Heart right ventricle (tissue), 16 donors: ENCODE measurements at regions not wholly inside any gene's neighbourhood (a gene's known extent, or its start where the extent isn't known, plus 50 kb on each side); places are given as distances from the start of the nearest gene placed in this dataset.

Experiments
- ATAC-seq, 8 donors: fragments of 200-7000 bp; cut with Tn5 transposase; one replicate each; pipeline ENCODE4 v1.9.1; 2020; ENCODE audit warnings: mild to moderate bottlenecking in 8 of 8, moderate library complexity in 8 of 8, moderate number of reproducible peaks in 1 of 8
- DNase-seq, 2 donors: peaks; one replicate each; pipeline ENCODE4 v3.0.0-alpha.2; 2020
- H3K27ac ChIP-seq, 10 donors: fragments of 200-600 bp; sonication (generic) in 2 of 10; one replicate each; pipeline versions ENCODE4 v1.5.0 to v1.8.0; 2020 to 2022; ENCODE audit warnings: mild to moderate bottlenecking in 3 of 10
- H3K27me3 ChIP-seq, 7 donors: fragments of 200-600 bp; one replicate each; pipeline ENCODE4 v1.8.0; 2021 to 2022; ENCODE audit warnings: mild to moderate bottlenecking in 2 of 7
- H3K36me3 ChIP-seq, 9 donors: fragments of 200-600 bp; sonication (generic) in 1 of 9; one replicate each; pipeline versions ENCODE4 v1.5.0 to v1.8.0; 2020 to 2022; ENCODE audit warnings: mild to moderate bottlenecking in 2 of 9
- H3K4me1 ChIP-seq, 9 donors: fragments of 200-600 bp; sonication (generic) in 1 of 9; one replicate each; pipeline versions ENCODE4 v1.5.0 to v1.8.0; 2020 to 2022; ENCODE audit warnings: mild to moderate bottlenecking in 4 of 9
- H3K4me3 ChIP-seq, 10 donors: fragments of 200-600 bp; sonication (generic) in 2 of 10; one replicate each; pipeline versions ENCODE4 v1.5.0 to v1.8.0; 2020 to 2022; ENCODE audit warnings: mild to moderate bottlenecking in 7 of 10, moderate library complexity in 2 of 10
- H3K9me3 ChIP-seq, 11 donors: fragments of 200-600 bp in 10 of 11; sonication (generic) in 2 of 11; one replicate each; pipeline versions ENCODE4 v1.5.0 to v1.8.0; 2013 to 2022; ENCODE audit warnings: mild to moderate bottlenecking in 2 of 11, control low read depth in 1 of 11, moderate library complexity in 1 of 11
- CTCF ChIP-seq, 9 donors: fragments of 200-600 bp; sonication (generic) in 2 of 9; IDR thresholded peaks; one replicate each; pipeline versions ENCODE4 v1.5.0 to v1.8.0; 2021 to 2022; ENCODE audit warnings: antibody characterized with exemption in 9 of 9, mild to moderate bottlenecking in 5 of 9, moderate library complexity in 1 of 9
- WGBS, 2 donors: extraction: QIAGEN DNeasy Blood & Tissue Kit; methylation state at CpG; one replicate each; pipeline ENCODE4 v1.1.7; 2013; ENCODE audit warnings: inconsistent platforms in 1 of 2; 5-methylcytosine and 5-hydroxymethylcytosine counted together
- intact Hi-C, 10 donors: fragments of 100-400 bp; cut with DNase I; formaldehyde crosslinking; loops; one replicate each; pipeline versions ENCODE4 v1.11.1 to v1.14.2; 2022
- donor health status: Arrhythmogenic right ventricular cardiomyopathy.
- donor health status: ischemic (EF 13 %, LVEDD 7.1; RV severe dilation, severe dysfunction).
- donor health status: healthy with polysubstance abuse.
- donor health status: DM: no; HTN: yes; CAD: no.
- donor health status: DM: no; HTN: no; CAD: no.
- donor health status: ischemic (EF 25% LVEDD 6.9; RV normal size, moderate dysfunction).
- donor health status: ischemic (EF 25% LVEDD 5.7; RV mildly dilated, moderate dysfunction).
- donor health status: healthy.
- donor health status: DM: yes; HTN: yes; CAD: no.
- donor health status: Ischemic cardiomyopathy.
- donor health status: ischemic (EF 35%, LVEDD 5.7; RV mildly dilated, moderate dysfunction).
- donor health status: nonischemic (EF 11% LVEDD 7.7; RV severe dilation, severe dysfunction).
- donor health status: DM: yes; HTN: yes; CAD: no.
- donor health status: PGD.
- donor health status: ischemic (EF 29% LVEDD 5.4; RV normal size, mild dysfunction).
- donor health status: nonischemic (EF 23%, LVEDD 6.1; RV moderate dilation, normal function).

DNA sequence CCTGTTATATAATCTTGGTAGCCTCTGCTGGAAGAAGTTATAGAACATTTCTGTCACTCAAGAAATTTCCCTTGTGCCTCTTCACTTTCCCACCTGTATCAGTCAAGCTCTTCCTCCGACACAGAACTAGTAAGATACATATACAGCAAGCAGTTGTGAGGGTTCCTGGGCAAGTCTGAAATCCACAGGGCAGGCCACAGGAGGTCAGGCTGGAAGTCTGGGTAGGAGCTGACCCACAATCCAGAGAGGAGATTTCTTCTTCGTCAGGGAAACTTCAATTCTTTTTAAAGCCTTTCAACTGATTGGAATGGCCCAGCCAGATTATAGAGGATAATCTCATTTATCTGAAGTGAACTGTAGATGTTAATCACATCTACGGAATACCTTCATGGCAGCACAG, 96.4 kb upstream of the FMN2 start:
- TF ChIP-seq CTCF (IDR thresholded peaks at IDR 0.05) = no peak
- DNase-seq = no peak
- WGBS, 2 donors = 70 to 73% methylated on average over 3 of the region's 3 CpGs
- H3K36me3 ChIP-seq = no peaks in the 10 kb centered on the region
- H3K4me3 ChIP-seq = no peak overlapping the region
- intact Hi-C loops = no loop called here
- H3K9me3 ChIP-seq = no peaks in the 10 kb centered on the region
- H3K27me3 ChIP-seq = peaks cover 10 to 85% (median 69%) of the 10 kb centered on the region in 7 donors
- ATAC-seq = no peak
- peaks cover 0 to 9% (median 2%) of the 10 kb centered on the region in 9 donors for H3K4me1 ChIP-seq
- no peak overlapping the region for H3K27ac ChIP-seq

DNA sequence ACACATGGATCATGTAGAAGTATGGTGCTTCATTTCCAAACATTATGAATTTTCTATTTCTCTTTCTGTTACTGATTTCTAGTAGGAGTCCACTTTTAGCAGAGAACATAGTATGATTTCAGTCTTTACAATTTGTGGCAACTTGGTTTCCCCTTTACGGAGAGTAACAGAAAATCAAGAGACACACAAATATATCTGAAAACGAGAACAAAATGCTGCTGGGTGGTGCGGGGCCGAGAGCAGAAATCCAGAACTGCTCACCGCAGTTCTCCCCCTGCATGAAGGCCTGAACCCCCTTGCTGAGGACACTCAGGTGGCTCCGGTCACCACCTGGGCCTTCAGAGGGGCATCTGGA, 94.5 kb upstream of the FMN2 start:
- peaks cover 10 to 93% (median 78%) of the 10 kb centered on the region in 7 donors for H3K27me3 ChIP-seq
- no peak for ATAC-seq
- no peak for DNase-seq
- no peak overlapping the region for H3K4me3 ChIP-seq
- H3K4me1 ChIP-seq = peaks cover 0 to 9% (median 2%) of the 10 kb centered on the region in 9 donors
- no peak overlapping the region for H3K27ac ChIP-seq
- no peaks in the 10 kb centered on the region for H3K9me3 ChIP-seq
- intact Hi-C loops = no loop called here
- no peak for TF ChIP-seq CTCF (IDR thresholded peaks at IDR 0.05)
- H3K36me3 ChIP-seq = no peaks in the 10 kb centered on the region
- 60 to 61% methylated on average over 6 of the region's 6 CpGs for WGBS, 2 donors

- H3K27me3 ChIP-seq = peaks cover 10 to 95% (median 81%) of the 10 kb centered on the region in 7 donors
- H3K4me1 ChIP-seq = peaks cover 0 to 9% (median 2%) of the 10 kb centered on the region in 9 donors
- no peaks in the 10 kb centered on the region for H3K36me3 ChIP-seq
- peak overlapping the region in 7 of 10 donors; percentile 1 to 33 (median 21) for H3K4me3 ChIP-seq
- DNase-seq (no peak), ATAC-seq (peak in 1 of 8 donors; percentile 33)
- intact Hi-C loops = no loop called here
- WGBS, 2 donors = 2 to 5% methylated on average over 81 to 104 of the region's 104 CpGs
- no peak overlapping the region for H3K27ac ChIP-seq
- H3K9me3 ChIP-seq = no peaks in the 10 kb centered on the region
- TF ChIP-seq CTCF (IDR thresholded peaks at IDR 0.05) = peak in 2 of 9 donors; percentile 16 to 23
Measured at GRCh38 chr1:239997515-239998311, 94.0 kb upstream of the FMN2 start.

- H3K4me3 ChIP-seq = peak overlapping the region in 4 of 10 donors; percentile 21 to 33 (median 28)
- 33 to 37% methylated on average over 3 of the region's 3 CpGs for WGBS, 2 donors
- intact Hi-C loops = no loop called here
- H3K4me1 ChIP-seq = peaks cover 0 to 9% (median 2%) of the 10 kb centered on the region in 9 donors
- no peak overlapping the region for H3K27ac ChIP-seq
- DNase-seq = no peak
- H3K36me3 ChIP-seq = no peaks in the 10 kb centered on the region
- H3K27me3 ChIP-seq = peaks cover 10 to 91% (median 81%) of the 10 kb centered on the region in 7 donors
- no peaks in the 10 kb centered on the region for H3K9me3 ChIP-seq
- TF ChIP-seq CTCF (IDR thresholded peaks at IDR 0.05) = no peak
- no peak for ATAC-seq
Measured at GRCh38 chr1:239998312-239998649, 93.4 kb upstream of the FMN2 start.
